GM12801 (cell line): ENCODE measurements at regions not wholly inside any gene's neighbourhood (a gene's known extent, or its start where the extent isn't known, plus 50 kb on each side); places are given as distances from the start of the nearest gene placed in this dataset.

ENCODE experiments used
- TF ChIP-seq, protein P1 (sequence below): IDR thresholded peaks from one replicate; pipeline ENCODE4 v1.5.1; 2011; ENCODE audit warnings: control low read depth; ENCODE audit not compliant: insufficient read length; ENCODE audit errors: extremely low read depth

DNA sequence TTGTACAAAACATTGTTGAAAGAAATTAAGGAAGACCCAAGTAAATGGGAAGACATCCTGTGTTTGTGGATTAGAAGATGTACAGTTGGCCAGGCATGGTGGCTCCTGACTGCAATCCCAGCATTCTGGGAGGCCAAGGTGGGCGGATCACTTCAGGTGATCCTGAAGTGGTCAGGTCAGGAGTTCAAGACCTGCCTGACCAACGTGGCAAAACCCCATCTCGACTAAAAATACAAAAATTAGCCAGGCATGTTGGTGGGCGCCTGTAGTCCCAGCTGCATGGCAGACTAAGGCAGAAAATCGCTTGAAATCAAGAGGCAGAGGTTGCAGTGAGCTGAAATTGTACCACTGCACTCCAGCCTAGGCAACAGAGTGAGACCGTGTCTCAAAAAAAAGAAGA is 62.0 kb upstream of the SEPTIN5 start:
- TF ChIP-seq, protein P1, sequence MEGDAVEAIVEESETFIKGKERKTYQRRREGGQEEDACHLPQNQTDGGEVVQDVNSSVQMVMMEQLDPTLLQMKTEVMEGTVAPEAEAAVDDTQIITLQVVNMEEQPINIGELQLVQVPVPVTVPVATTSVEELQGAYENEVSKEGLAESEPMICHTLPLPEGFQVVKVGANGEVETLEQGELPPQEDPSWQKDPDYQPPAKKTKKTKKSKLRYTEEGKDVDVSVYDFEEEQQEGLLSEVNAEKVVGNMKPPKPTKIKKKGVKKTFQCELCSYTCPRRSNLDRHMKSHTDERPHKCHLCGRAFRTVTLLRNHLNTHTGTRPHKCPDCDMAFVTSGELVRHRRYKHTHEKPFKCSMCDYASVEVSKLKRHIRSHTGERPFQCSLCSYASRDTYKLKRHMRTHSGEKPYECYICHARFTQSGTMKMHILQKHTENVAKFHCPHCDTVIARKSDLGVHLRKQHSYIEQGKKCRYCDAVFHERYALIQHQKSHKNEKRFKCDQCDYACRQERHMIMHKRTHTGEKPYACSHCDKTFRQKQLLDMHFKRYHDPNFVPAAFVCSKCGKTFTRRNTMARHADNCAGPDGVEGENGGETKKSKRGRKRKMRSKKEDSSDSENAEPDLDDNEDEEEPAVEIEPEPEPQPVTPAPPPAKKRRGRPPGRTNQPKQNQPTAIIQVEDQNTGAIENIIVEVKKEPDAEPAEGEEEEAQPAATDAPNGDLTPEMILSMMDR = no peak

- TF ChIP-seq, protein P1 = no peak
Observed at GRCh38 chr22:19654338-19654987, 59.8 kb upstream of the SEPTIN5 start.

DNA sequence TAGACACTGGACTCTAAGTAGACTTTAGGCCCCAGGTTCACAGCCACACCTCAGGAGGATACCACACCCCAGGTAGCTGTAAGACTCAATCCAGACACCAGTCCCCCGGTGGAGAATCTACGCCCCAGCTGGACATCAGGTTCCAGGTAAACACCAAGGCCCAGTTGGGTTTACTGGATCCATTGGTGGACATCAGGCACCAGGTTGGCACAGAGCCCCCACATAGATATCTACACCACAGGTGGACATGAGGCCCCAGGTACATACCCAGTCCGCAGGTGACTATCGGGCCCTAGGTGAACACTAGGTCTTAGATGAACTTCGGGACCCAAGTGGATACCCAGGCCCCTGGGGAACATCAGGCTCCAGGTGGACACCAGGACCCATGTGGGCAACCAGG is 58.9 kb upstream of the SEPTIN5 start:
- TF ChIP-seq, protein P1 = no peak

GRCh38 chr22:19656541-19657251 is 57.6 kb upstream of the SEPTIN5 start:
- TF ChIP-seq, protein P1 = no peak

- TF ChIP-seq, protein P1 = no peak
Observed at GRCh38 chr22:19657252-19658056, 56.8 kb upstream of the SEPTIN5 start.

DNA sequence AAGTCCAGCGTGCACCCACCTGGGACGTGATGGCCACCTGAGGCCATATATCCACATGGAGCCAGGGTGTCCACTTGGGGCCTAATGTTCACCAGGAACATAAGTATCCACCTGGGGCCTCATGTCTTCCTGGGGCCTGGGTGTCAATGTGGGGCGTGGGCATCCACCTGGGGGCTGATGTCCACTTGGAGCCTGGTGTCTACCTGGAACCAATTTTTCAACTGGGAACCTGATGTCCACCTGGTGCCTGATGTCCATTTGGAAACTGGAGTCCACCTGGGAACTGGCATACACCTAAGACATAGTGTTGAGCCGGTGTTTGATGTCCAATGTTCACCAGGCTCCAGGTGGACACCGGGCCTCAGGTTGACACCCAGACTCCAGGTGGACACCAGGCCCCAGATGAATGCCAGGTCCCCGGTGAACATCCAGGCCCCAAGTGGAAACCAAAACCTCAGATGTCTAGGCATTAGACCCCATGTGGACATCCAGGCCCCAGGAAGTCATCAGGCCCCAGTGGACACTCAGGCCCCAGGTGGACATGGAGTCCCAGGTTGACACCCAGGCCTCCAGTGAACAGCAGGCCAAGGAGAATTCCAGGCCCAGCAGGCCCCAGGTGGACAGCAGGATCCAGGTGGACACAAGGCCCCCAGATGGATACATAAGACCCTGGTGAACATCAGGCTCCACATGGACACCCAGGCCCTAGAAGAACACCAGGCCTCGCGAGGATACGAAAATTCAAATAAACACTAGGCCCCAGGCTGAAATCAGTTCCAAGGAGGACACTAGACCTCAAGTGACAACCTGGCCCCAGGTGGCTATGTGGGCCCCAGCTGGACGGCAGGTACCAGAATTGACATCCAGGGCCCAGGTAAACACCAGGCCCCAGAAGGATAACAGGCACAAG is 56.0 kb upstream of the SEPTIN5 start:
- TF ChIP-seq, protein P1 = no peak
